ENCODE measurements at regions not wholly inside any gene's neighbourhood (a gene's known extent, or its start where the extent isn't known, plus 50 kb on each side); places are given as distances from the start of the nearest gene placed in this dataset.

DNA sequence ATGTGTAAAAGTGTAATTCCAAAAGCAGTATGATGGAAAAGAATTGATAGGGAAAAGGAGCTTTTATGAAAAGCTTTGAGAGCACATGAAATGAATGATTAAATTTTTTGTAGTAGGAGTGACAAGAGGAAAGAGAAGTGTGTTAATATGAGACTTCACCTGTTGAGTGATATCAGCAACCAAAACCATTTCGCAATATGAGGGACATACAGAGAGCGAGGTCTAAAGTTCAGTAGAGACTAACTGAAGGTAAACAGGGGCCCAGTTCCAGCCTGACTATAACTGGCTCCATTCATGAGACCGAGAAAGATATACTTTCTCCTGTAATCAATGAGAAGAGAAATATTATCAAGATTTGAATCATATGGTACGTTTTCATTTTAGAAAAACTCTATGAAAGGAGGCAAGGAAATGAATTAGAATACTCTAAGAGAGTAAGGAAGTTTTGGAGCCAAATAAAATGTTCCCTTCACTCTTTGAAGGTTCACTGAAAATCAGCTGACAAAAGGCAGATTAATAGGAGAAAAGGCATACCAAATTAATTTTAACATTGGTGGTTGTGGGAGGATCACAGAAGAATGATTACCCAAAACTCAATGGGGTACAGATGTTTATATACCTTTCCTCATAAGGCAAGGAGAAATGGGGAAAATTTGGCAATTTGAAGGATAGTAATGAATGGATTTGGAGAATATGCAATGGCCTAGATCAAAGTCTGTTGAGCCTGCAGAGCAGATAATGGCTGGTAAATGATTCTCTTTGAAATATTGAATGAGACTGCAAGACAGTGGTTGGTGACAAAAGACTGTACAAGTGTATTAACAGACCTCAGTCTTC lies 932.2 kb downstream of the TDRD15 start:
- TF ChIP-seq, protein P1, sequence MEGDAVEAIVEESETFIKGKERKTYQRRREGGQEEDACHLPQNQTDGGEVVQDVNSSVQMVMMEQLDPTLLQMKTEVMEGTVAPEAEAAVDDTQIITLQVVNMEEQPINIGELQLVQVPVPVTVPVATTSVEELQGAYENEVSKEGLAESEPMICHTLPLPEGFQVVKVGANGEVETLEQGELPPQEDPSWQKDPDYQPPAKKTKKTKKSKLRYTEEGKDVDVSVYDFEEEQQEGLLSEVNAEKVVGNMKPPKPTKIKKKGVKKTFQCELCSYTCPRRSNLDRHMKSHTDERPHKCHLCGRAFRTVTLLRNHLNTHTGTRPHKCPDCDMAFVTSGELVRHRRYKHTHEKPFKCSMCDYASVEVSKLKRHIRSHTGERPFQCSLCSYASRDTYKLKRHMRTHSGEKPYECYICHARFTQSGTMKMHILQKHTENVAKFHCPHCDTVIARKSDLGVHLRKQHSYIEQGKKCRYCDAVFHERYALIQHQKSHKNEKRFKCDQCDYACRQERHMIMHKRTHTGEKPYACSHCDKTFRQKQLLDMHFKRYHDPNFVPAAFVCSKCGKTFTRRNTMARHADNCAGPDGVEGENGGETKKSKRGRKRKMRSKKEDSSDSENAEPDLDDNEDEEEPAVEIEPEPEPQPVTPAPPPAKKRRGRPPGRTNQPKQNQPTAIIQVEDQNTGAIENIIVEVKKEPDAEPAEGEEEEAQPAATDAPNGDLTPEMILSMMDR (IDR thresholded peaks at IDR 0.05): no peak
- no peak for TF ChIP-seq EP300 (IDR thresholded peaks at IDR 0.05)
- no peak for TF ChIP-seq POLR2AphosphoS5 (IDR thresholded peaks at IDR 0.05)
- TF ChIP-seq POLR2A (IDR thresholded peaks at IDR 0.05): no peak
